Stomach smooth muscle (tissue), 2 donors: ENCODE measurements at regions not wholly inside any gene's neighbourhood (a gene's known extent, or its start where the extent isn't known, plus 50 kb on each side); places are given as distances from the start of the nearest gene placed in this dataset.

Experiments
- H3K27ac ChIP-seq: one replicate; pipeline ENCODE4 v1.7.0; 2013; ENCODE audit warnings: mild to moderate bottlenecking, low read length, inconsistent platforms
- H3K27me3 ChIP-seq, 2 donors: one replicate each; pipeline ENCODE4 v1.7.0; 2013; ENCODE audit warnings: low read length in 2 of 2; ENCODE audit not compliant: insufficient read depth in 2 of 2, control insufficient read depth in 1 of 2
- H3K36me3 ChIP-seq, 2 donors: one replicate each; pipeline ENCODE4 v1.7.0; 2013; ENCODE audit warnings: low read length in 2 of 2; ENCODE audit not compliant: control insufficient read depth in 2 of 2, insufficient read depth in 2 of 2
- H3K4me1 ChIP-seq: one replicate; pipeline ENCODE4 v1.7.0; 2013; ENCODE audit warnings: low read length; ENCODE audit not compliant: control insufficient read depth, insufficient read depth
- H3K4me3 ChIP-seq, 2 donors: one replicate each; pipeline ENCODE4 v1.7.0; 2013; ENCODE audit warnings: low read length in 2 of 2
- H3K9ac ChIP-seq, 2 donors: one replicate each; pipeline ENCODE4 v1.7.0; 2013; ENCODE audit warnings: low read length in 2 of 2, mild to moderate bottlenecking in 1 of 2
- H3K9me3 ChIP-seq, 2 donors: one replicate each; pipeline ENCODE4 v1.7.0; 2013; ENCODE audit warnings: low read length in 2 of 2; ENCODE audit not compliant: control insufficient read depth in 2 of 2
- donor health status: healthy.
- donor health status: Pancreatic carcinoma.

GRCh38 chr1:187091666-187092065 is 262.9 kb downstream of the PLA2G4A start:
- Histone ChIP-seq H3K4me3 (no peak overlapping the region), H3K27me3 (no peaks in the 10 kb centered on the region), H3K36me3 (no peaks in the 10 kb centered on the region), H3K9ac (no peak overlapping the region), H3K27ac (no peak overlapping the region), H3K4me1 (no peaks in the 10 kb centered on the region), H3K9me3 (peaks cover 0 to 2% of the 10 kb centered on the region in 2 donors)

- no peak overlapping the region for H3K9ac ChIP-seq
- H3K27me3 ChIP-seq = no peaks in the 10 kb centered on the region
- no peak overlapping the region for H3K27ac ChIP-seq
- H3K4me3 ChIP-seq = no peak overlapping the region
- peaks cover 0 to 2% of the 10 kb centered on the region in 2 donors for H3K9me3 ChIP-seq
- no peaks in the 10 kb centered on the region for H3K4me1 ChIP-seq
- no peaks in the 10 kb centered on the region for H3K36me3 ChIP-seq
Observed at GRCh38 chr1:187092104-187092503, 263.4 kb downstream of the PLA2G4A start.

GRCh38 chr1:187096689-187097088 is 267.9 kb downstream of the PLA2G4A start:
- H3K4me3 ChIP-seq = no peak overlapping the region
- no peak overlapping the region for H3K27ac ChIP-seq
- H3K4me1 ChIP-seq = no peaks in the 10 kb centered on the region
- H3K9ac ChIP-seq = no peak overlapping the region
- no peaks in the 10 kb centered on the region for H3K36me3 ChIP-seq
- H3K9me3 ChIP-seq = no peaks in the 10 kb centered on the region
- no peaks in the 10 kb centered on the region for H3K27me3 ChIP-seq

- H3K9ac ChIP-seq = no peak overlapping the region
- H3K9me3 ChIP-seq = no peaks in the 10 kb centered on the region
- H3K4me3 ChIP-seq = no peak overlapping the region
- H3K27me3 ChIP-seq = no peaks in the 10 kb centered on the region
- H3K36me3 ChIP-seq = no peaks in the 10 kb centered on the region
- no peaks in the 10 kb centered on the region for H3K4me1 ChIP-seq
- H3K27ac ChIP-seq = no peak overlapping the region
Observed at GRCh38 chr1:187110351-187110750, 281.6 kb downstream of the PLA2G4A start.

GRCh38 chr1:187114792-187115191 is 286.0 kb downstream of the PLA2G4A start:
- H3K9me3 ChIP-seq = no peaks in the 10 kb centered on the region
- no peak overlapping the region for H3K27ac ChIP-seq
- no peak overlapping the region for H3K4me3 ChIP-seq
- no peak overlapping the region for H3K9ac ChIP-seq
- no peaks in the 10 kb centered on the region for H3K36me3 ChIP-seq
- no peaks in the 10 kb centered on the region for H3K4me1 ChIP-seq
- H3K27me3 ChIP-seq = no peaks in the 10 kb centered on the region

GRCh38 chr1:187121661-187122060 is 292.9 kb downstream of the PLA2G4A start:
- no peaks in the 10 kb centered on the region for H3K9me3 ChIP-seq
- H3K27ac ChIP-seq = no peak overlapping the region
- no peaks in the 10 kb centered on the region for H3K4me1 ChIP-seq
- H3K4me3 ChIP-seq = no peak overlapping the region
- no peaks in the 10 kb centered on the region for H3K27me3 ChIP-seq
- H3K36me3 ChIP-seq = no peaks in the 10 kb centered on the region
- no peak overlapping the region for H3K9ac ChIP-seq

- Histone ChIP-seq H3K9ac (no peak overlapping the region), H3K27me3 (no peaks in the 10 kb centered on the region), H3K9me3 (no peaks in the 10 kb centered on the region), H3K36me3 (no peaks in the 10 kb centered on the region), H3K4me1 (no peaks in the 10 kb centered on the region), H3K4me3 (no peak overlapping the region), H3K27ac (no peak overlapping the region)
Observed at GRCh38 chr1:187122566-187122965, 293.8 kb downstream of the PLA2G4A start.

- Histone ChIP-seq H3K27ac (no peak overlapping the region), H3K36me3 (no peaks in the 10 kb centered on the region), H3K9ac (no peak overlapping the region)
Observed at GRCh38 chr1:187129132-187129531, 300.4 kb downstream of the PLA2G4A start.

GRCh38 chr1:187143783-187144182 is 315.0 kb downstream of the PLA2G4A start:
- Histone ChIP-seq H3K9ac (no peak overlapping the region), H3K4me3 (no peak overlapping the region), H3K4me1 (no peaks in the 10 kb centered on the region), H3K36me3 (no peaks in the 10 kb centered on the region), H3K27ac (no peak overlapping the region), H3K27me3 (no peaks in the 10 kb centered on the region), H3K9me3 (no peaks in the 10 kb centered on the region)

More at GRCh38 chr1:187129132-187129531, 300.4 kb downstream of the PLA2G4A start:
- Histone ChIP-seq H3K4me1 (no peaks in the 10 kb centered on the region), H3K4me3 (no peak overlapping the region), H3K27me3 (no peaks in the 10 kb centered on the region), H3K9me3 (no peaks in the 10 kb centered on the region)

- peaks cover 0 to 3% of the 10 kb centered on the region in 2 donors for H3K9me3 ChIP-seq
- H3K36me3 ChIP-seq = no peaks in the 10 kb centered on the region
- H3K27ac ChIP-seq = no peak overlapping the region
- no peak overlapping the region for H3K4me3 ChIP-seq
- H3K4me1 ChIP-seq = no peaks in the 10 kb centered on the region
- no peak overlapping the region for H3K9ac ChIP-seq
- H3K27me3 ChIP-seq = no peaks in the 10 kb centered on the region
Observed at GRCh38 chr1:187146388-187146787, 317.6 kb downstream of the PLA2G4A start.

GRCh38 chr1:187151555-187151954 is 322.8 kb downstream of the PLA2G4A start:
- Histone ChIP-seq H3K9ac (no peak overlapping the region), H3K27me3 (no peaks in the 10 kb centered on the region), H3K4me1 (no peaks in the 10 kb centered on the region), H3K9me3 (peaks cover 4 to 6% of the 10 kb centered on the region in 2 donors), H3K36me3 (no peaks in the 10 kb centered on the region), H3K27ac (no peak overlapping the region), H3K4me3 (no peak overlapping the region)
